ENCODE measurements at regions not wholly inside any gene's neighbourhood (a gene's known extent, or its start where the extent isn't known, plus 50 kb on each side); places are given as distances from the start of the nearest gene placed in this dataset.
A peak's percentile ranks its signal among the peaks of the same experiment; 100 is the strongest.

GRCh38 chr17:69605571-69605970, 191.1 kb downstream of the MAP2K6 start:
- no peak for DNase-seq (ENCODE audit: insufficient read length, low spot score)
- FAIRE-seq: no peak

DNA sequence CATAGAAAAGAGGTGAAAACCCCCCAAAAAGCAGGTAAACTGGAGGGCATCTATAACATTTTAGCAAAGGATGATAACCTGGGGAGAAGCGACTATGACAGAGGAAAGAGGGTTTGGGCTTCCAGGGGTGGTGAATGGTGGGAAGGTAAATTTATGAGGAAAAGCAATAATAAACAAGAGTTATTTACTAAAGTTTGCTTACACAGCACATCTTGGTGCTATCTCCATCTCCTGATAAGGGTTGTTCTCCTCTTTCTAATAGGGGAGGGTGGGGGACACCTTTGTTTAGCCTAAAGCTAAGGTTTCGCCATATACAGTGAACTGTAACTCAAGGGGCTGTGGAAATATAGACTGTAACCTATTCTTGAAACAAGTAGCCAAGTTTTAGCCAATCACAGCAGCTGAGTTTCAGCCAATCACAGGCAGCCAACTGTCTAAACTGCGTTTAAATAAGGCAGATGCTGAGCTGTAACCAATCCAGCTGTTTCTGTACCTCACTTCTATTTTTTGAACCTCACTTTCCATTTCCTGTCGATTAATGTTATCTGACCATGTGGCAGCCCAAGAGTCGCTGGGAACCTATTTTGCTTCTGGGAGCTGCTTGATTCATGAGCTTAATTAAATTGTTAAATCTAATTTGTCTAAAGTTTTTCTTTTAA, 191.8 kb downstream of the MAP2K6 start:
- DNase-seq (ENCODE audit: insufficient read length, low spot score) (no peak), FAIRE-seq (no peak)

DNA sequence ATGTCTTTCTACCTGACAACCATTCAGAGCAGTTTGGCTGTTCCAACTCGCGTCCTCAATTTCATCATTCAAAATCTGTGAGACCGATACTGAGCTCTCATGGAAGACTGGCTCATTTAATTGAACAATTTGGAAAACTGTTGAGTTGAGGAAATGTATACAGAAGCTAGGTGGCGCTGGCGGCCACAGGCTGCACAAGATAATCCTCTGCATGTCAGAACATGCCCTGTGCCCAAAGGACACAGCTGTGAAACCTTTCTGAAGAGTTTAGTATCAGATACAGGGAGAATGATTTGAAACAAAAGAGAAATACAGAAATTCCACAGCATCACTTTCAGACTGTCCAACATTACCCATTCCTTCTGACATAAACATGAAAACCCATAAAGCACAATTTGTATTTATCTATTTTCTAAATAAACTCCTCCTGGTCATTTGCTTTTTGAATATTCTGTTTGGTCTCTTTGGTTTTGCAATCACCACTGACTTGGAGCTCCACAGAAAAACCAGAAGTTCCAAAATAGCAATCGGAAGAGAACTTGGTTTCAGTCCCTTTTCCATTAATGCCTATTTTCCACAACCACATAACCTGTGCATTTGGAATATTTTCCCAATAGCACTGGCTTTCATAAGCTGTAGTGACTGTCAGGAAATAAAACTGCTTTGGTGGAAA, 192.8 kb downstream of the MAP2K6 start:
- FAIRE-seq: peak; percentile 86
- DNase-seq (ENCODE audit: insufficient read length, low spot score): peak; percentile 20

GRCh38 chr17:69608141-69608540, 193.6 kb downstream of the MAP2K6 start:
- FAIRE-seq (no peak), DNase-seq (ENCODE audit: insufficient read length, low spot score) (no peak)

- FAIRE-seq (no peak), DNase-seq (ENCODE audit: insufficient read length, low spot score) (no peak)
Observed at GRCh38 chr17:69608808-69609472, 194.4 kb downstream of the MAP2K6 start.

- no peak for FAIRE-seq
- DNase-seq (ENCODE audit: insufficient read length, low spot score): no peak
Observed at GRCh38 chr17:69609473-69610305, 195.2 kb downstream of the MAP2K6 start.

- DNase-seq (ENCODE audit: insufficient read length, low spot score) (no peak), FAIRE-seq (no peak)
Observed at GRCh38 chr17:69620363-69620762, 205.9 kb downstream of the MAP2K6 start.

DNA sequence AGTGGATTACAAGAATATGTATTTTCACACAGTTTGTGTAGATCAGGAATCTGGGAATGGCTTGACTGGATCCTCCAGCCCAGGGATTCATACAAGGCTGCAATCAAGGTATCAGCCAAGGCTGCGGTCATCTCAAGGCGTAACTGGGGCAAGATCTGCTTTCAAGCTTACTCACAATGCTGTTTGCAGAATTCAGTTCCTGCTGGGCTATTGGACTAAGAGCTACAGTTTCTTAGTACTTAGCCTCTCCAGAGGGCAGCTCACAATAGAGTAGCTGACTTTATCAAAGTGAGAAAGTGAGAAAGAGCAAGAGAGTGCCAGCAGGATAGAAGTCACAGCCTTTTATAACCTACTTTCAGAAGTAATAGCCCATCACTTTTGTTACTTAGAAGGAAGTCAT, 211.0 kb downstream of the MAP2K6 start:
- no peak for DNase-seq (ENCODE audit: insufficient read length, low spot score)
- FAIRE-seq: no peak

GRCh38 chr17:69630056-69630635, 215.6 kb downstream of the MAP2K6 start:
- no peak for FAIRE-seq
- DNase-seq (ENCODE audit: insufficient read length, low spot score): no peak

DNA sequence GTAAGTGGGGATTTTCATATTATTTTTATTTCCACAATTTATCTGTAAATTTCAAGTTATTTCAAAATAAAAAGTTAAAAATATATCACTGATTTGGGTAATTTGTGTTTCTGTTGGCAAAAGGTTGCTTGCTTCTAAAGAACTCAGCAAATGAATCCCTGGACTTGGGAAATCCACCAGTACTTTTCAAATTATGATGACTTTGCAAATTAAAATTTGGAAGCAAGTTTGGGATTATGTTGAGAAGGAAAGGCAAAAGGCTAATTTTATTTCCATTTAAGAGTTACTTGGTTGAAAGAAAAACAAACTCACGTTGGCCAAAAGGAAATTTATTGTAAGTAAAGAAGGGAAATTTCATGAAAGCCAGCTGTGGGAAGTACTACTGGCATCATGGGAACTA, 220.3 kb downstream of the MAP2K6 start:
- DNase-seq (ENCODE audit: insufficient read length, low spot score): no peak

GRCh38 chr17:69637446-69638156, 223.1 kb downstream of the MAP2K6 start:
- FAIRE-seq (no peak), DNase-seq (ENCODE audit: insufficient read length, low spot score) (no peak)

More for the DNA sequence above, 220.3 kb downstream of the MAP2K6 start:
- FAIRE-seq: no peak

GRCh38 chr17:69639096-69639495, 224.6 kb downstream of the MAP2K6 start:
- no peak for FAIRE-seq
- no peak for DNase-seq (ENCODE audit: insufficient read length, low spot score)

DNA sequence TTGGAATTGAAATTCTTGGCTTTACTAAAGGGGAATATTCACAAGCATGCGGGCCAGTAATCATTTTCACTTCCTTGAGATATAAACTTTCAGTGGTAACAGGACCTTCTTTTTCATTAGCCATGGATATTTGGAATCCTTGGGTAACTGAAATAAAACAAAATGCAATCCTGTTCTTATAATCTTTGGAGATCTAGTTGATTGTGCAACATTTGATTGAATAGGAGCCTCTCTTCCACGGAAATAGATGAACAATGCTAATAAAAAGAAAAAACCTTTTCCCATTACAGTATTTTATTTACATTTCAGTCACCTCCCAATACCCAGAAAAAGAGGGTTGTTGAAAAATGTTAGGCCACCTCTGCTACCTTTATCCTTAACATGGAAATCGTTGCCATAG, 225.6 kb downstream of the MAP2K6 start:
- FAIRE-seq (no peak), DNase-seq (ENCODE audit: insufficient read length, low spot score) (no peak)

DNA sequence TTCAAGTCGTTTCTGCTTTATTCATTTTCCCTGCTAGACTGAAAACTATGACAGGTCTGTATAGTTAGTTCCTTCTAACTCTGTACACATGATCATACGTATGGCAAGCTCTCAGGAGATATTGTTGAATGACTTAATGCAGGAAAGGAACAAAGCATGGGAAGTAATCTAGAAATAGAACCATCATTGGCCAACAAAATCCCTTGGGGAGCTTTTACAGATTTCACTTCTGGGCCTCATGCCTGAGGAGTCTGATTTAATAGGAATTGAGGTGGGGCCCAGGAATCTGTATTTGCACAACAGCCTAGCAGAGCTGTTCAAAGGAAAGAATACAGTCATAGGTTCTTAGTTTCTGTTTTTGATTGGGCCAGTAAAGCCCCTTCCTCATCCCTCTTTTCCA, 229.2 kb downstream of the MAP2K6 start:
- DNase-seq (ENCODE audit: insufficient read length, low spot score): no peak

GRCh38 chr17:69646729-69647128, 232.2 kb downstream of the MAP2K6 start:
- no peak for FAIRE-seq
- DNase-seq (ENCODE audit: insufficient read length, low spot score): no peak

More for the DNA sequence above, 229.2 kb downstream of the MAP2K6 start:
- no peak for FAIRE-seq

- DNase-seq (ENCODE audit: insufficient read length, low spot score) (no peak), FAIRE-seq (no peak)
Observed at GRCh38 chr17:69650881-69651280, 236.4 kb downstream of the MAP2K6 start.

DNA sequence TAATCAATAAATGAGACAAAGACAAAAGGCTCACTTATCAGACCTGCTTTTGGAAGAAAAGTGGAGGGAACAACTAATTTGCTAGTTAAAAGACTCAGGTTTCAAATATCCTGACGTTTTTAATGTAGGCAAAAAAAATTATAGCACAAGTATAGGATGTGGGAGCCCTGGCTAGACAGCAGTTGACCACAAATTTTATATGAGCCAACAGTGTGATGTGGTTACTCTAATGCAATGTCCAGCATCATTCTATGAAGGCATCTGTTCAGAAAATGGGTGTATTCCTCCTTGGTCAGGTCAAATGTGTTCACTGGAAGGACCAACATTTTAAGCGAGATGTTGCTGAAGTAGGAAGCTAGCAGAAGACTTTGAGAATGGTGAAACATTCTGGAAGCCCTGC, 237.4 kb downstream of the MAP2K6 start:
- no peak for DNase-seq (ENCODE audit: insufficient read length, low spot score)
- no peak for FAIRE-seq

DNA sequence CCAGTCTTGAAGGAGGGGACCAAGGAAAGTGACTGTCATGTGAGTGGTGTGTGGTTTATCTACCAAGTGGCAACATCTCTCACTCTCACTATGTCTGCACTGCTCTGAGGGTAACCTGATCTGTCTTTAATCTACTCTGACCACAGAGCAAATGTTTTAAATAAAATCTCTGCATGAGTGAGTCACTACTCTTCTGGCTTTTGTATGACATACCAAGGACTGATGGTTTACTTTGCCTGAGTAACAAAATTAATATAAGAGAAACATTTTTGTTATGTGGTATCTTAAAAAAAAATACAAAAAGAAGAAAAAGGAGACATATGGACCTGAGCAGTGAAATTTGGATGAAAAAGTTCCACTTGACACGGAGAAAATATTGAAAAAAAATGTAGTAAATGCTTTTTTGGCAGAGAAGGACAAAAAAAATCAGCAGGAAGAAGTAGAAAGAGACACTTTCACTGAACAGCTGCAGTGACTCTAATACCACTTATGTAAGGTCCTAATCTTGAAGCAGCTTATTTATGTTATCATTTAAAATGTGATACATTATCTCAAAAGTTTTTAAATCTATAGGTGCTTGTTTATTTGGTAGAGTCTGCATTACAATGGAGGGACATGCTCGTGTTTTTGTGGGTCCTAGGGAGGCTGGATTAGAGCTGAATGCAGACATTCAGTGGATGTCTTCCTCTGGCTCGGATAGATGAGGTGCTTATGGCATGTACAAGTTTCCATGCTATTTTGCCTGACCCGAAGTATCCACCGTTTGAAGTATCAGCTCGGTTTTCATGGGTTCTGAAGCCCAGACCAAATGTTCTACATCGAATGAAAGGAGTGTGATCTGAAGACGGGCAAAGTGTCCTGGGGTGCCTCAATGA, 240.7 kb downstream of the MAP2K6 start:
- FAIRE-seq: no peak
- DNase-seq (ENCODE audit: insufficient read length, low spot score): no peak

DNA sequence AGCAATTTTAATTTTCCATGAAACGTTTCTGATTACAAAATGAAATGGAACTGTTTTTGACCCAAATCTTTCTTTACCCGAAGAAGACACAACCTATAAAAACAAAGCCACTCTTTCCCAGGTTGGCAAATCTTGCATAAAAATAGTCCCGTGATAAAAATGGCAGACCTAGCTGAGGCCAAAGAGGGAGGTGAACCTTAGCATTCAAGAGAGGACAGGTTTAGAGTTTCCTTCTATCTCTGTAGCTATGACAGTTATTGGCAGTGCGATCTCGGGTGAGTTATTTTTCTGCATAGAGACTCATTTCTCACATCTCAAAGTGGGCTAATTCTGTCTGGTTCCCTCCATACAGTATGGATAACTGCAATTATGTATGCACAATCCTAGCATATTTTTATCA, 241.4 kb downstream of the MAP2K6 start:
- no peak for DNase-seq (ENCODE audit: insufficient read length, low spot score)
- FAIRE-seq: no peak
